ENCODE measurements at regions not wholly inside any gene's neighbourhood (a gene's known extent, or its start where the extent isn't known, plus 50 kb on each side); places are given as distances from the start of the nearest gene placed in this dataset.

- TF ChIP-seq BCL6B (tag by site-specific recombination; IDR thresholded peaks at IDR 0.05) (no peak), HOXD13 (CRISPR knock-in tag; IDR thresholded peaks at IDR 0.05; ENCODE audit: borderline replicate concordance) (no peak), ATF2 (tag by site-specific recombination; IDR thresholded peaks at IDR 0.05; ENCODE audit: low read depth) (no peak), ZNF677 (tag by site-specific recombination; IDR thresholded peaks at IDR 0.05) (no peak), ZNF175 (tag by site-specific recombination; IDR thresholded peaks at IDR 0.05) (no peak), MYNN (tag by site-specific recombination; IDR thresholded peaks at IDR 0.05; ENCODE audit: borderline replicate concordance) (no peak), ZFP69B (tag by site-specific recombination; IDR thresholded peaks at IDR 0.05) (no peak), ZNF148 (tag by site-specific recombination; IDR thresholded peaks at IDR 0.05; ENCODE audit: borderline replicate concordance) (no peak), ZNF184 (tag by site-specific recombination; IDR thresholded peaks at IDR 0.05) (no peak), ZFP41 (tag by site-specific recombination; IDR thresholded peaks at IDR 0.05; ENCODE audit: borderline replicate concordance) (no peak), ZNF747 (tag by site-specific recombination; IDR thresholded peaks at IDR 0.05) (no peak), ZBTB6 (tag by site-specific recombination; IDR thresholded peaks at IDR 0.05) (no peak), REST (tag by site-specific recombination; IDR thresholded peaks at IDR 0.05) (no peak)
These were observed 55.1 kb upstream of the NMD3 start (continued) for GRCh38 chr3:161166051-161166450.

- CTCF ChIA-PET = interaction anchor here (0.7 kb wide), 1 partner anchor 11 kb away, joined by 3 read pairs; no protein-coding TSS in a partner anchor
These were observed 50.0 kb upstream of the NMD3 start for GRCh38 chr3:161171113-161171512.

More at GRCh38 chr3:161171113-161171512, 50.0 kb upstream of the NMD3 start:
- Histone ChIP-seq H3K36me3 (ENCODE audit: control insufficient read depth in 2 of 2, insufficient read depth in 1 of 2, low read length in 2 of 2) (no peaks in the 10 kb centered on the region), H3K27ac (ENCODE audit: extremely low read depth, low read depth, low read length) (no peak overlapping the region), H3K4me3 (ENCODE audit: low read depth, low read length) (no peak overlapping the region), H3K4me1 (ENCODE audit: control insufficient read depth, insufficient read depth, low read length) (no peaks in the 10 kb centered on the region), H3K9me3 (ENCODE audit: control insufficient read depth, insufficient read depth, low read depth, low read length) (no peaks in the 10 kb centered on the region)
- POLR2A ChIA-PET = no interaction called here
- no peak for TF ChIP-seq KLF16 (tag by site-specific recombination; IDR thresholded peaks at IDR 0.05)
- TF ChIP-seq ZNF510 (tag by site-specific recombination; IDR thresholded peaks at IDR 0.05; ENCODE audit: insufficient replicate concordance) = no peak
- TF ChIP-seq SCRT2 (tag by site-specific recombination; IDR thresholded peaks at IDR 0.05) = peak; percentile 48
- no peak for TF ChIP-seq KLF17 (tag by site-specific recombination; IDR thresholded peaks at IDR 0.05)
